WTC11 (cell line): ENCODE measurements at regions not wholly inside any gene's neighbourhood (a gene's known extent, or its start where the extent isn't known, plus 50 kb on each side); places are given as distances from the start of the nearest gene placed in this dataset.

Experiments used
- ATAC-seq: fragments of 200-7000 bp; cut with Tn5 transposase; 2 replicates; pipeline ENCODE4 v1.10.0; 2021; ENCODE audit warnings: mild to moderate bottlenecking, moderate library complexity
- CTCF ChIA-PET: fragments of 300-600 bp; sonication (Branson Sonifier 250); formaldehyde crosslinking; loops from one replicate; lab custom pipeline; 2021; ENCODE audit warnings: antibody characterized with exemption; lab: Charles Lee
- POLR2A ChIA-PET: fragments of 350-600 bp; sonication (Branson Sonifier 250); formaldehyde crosslinking; loops from one replicate; lab custom pipeline; 2021; ENCODE audit warnings: antibody characterized with exemption; lab: Charles Lee
- DNase-seq: peaks from one replicate; pipeline ENCODE4 v3.0.0; 2021; ENCODE audit warnings: low spot score
- H3K27ac Mint-ChIP-seq: 2 replicates; pipeline ENCODE4 v1.8.0; 2021; ENCODE audit warnings: mixed read lengths
- H3K27me3 Mint-ChIP-seq: 2 replicates; pipeline ENCODE4 v1.8.0; 2021; ENCODE audit warnings: low read depth, mild to moderate bottlenecking, moderate library complexity, mixed read lengths
- H3K36me3 Mint-ChIP-seq: 2 replicates; pipeline ENCODE4 v1.8.0; 2021; ENCODE audit warnings: mixed read lengths
- H3K4me1 Mint-ChIP-seq: 2 replicates; pipeline ENCODE4 v1.8.0; 2022; ENCODE audit warnings: mixed read lengths
- H3K4me3 Mint-ChIP-seq: 2 replicates; pipeline ENCODE4 v1.8.0; 2021; ENCODE audit warnings: mild to moderate bottlenecking, moderate library complexity, mixed read lengths
- H3K9me3 Mint-ChIP-seq: 2 replicates; pipeline ENCODE4 v1.8.0; 2021; ENCODE audit warnings: mixed read lengths
- ATF1 ChIP-seq: sonication (generic); formaldehyde crosslinking; IDR thresholded peaks from 2 replicates; pipeline ENCODE4 v1.8.1; 2023; ENCODE audit warnings: mild to moderate bottlenecking, moderate library complexity, missing genetic modification reagents
- CBFB ChIP-seq: sonication (generic); formaldehyde crosslinking; IDR thresholded peaks from 2 replicates; pipeline ENCODE4 v1.8.1; 2022; ENCODE audit warnings: mild to moderate bottlenecking, low read depth, missing genetic modification reagents
- CREB1 ChIP-seq: sonication (generic); formaldehyde crosslinking; IDR thresholded peaks from 2 replicates; pipeline ENCODE4 v1.8.0; 2023; ENCODE audit warnings: mild to moderate bottlenecking, missing genetic modification reagents
- CREM ChIP-seq: sonication (generic); formaldehyde crosslinking; IDR thresholded peaks from 2 replicates; pipeline ENCODE4 v1.8.1; 2022; ENCODE audit warnings: mild to moderate bottlenecking, missing genetic modification reagents, moderate library complexity
- ETV6 ChIP-seq: sonication (generic); formaldehyde crosslinking; IDR thresholded peaks from 2 replicates; pipeline ENCODE4 v1.8.1; 2022; ENCODE audit warnings: mild to moderate bottlenecking, missing genetic modification reagents
- FOXK1 ChIP-seq: sonication (generic); formaldehyde crosslinking; IDR thresholded peaks from 2 replicates; pipeline ENCODE4 v1.8.0; 2022; ENCODE audit warnings: mild to moderate bottlenecking, moderate library complexity, missing genetic modification reagents
- GTF2I ChIP-seq: fragments of 250-450 bp; sonication (Bioruptor Pico); conservative IDR thresholded peaks from 2 replicates; pipeline ENCODE4 v1.4.0; 2021; ENCODE audit warnings: mild to moderate bottlenecking
- HMGA2 ChIP-seq: fragments of 250-450 bp; sonication (Bioruptor Pico); IDR thresholded peaks from 2 replicates; pipeline ENCODE4 v1.4.0; 2021; ENCODE audit warnings: mild to moderate bottlenecking, moderate library complexity
- JAZF1 ChIP-seq: fragments of 250-450 bp; sonication (Bioruptor Pico); IDR thresholded peaks from 2 replicates; pipeline ENCODE4 v1.9.0; 2021; ENCODE audit warnings: moderate library complexity, mild to moderate bottlenecking, inconsistent platforms
- MXD4 ChIP-seq: fragments of 250-450 bp; sonication (Bioruptor Pico); IDR thresholded peaks from 2 replicates; pipeline ENCODE4 v1.8.0; 2021; ENCODE audit warnings: mild to moderate bottlenecking, moderate library complexity, borderline replicate concordance
- PRRX2 ChIP-seq: fragments of 250-450 bp; sonication (Bioruptor Pico); IDR thresholded peaks from 2 replicates; pipeline ENCODE4 v1.8.0; 2021; ENCODE audit warnings: mild to moderate bottlenecking
- RELA ChIP-seq: sonication (generic); formaldehyde crosslinking; IDR thresholded peaks from 2 replicates; pipeline ENCODE4 v1.8.1; 2022; ENCODE audit warnings: missing genetic modification reagents, mild to moderate bottlenecking, borderline replicate concordance
- SMAD4 ChIP-seq: sonication (generic); formaldehyde crosslinking; IDR thresholded peaks from 2 replicates; pipeline ENCODE4 v1.8.0; 2022; ENCODE audit warnings: mild to moderate bottlenecking, missing genetic modification reagents
- SOX15 ChIP-seq: fragments of 250-450 bp; sonication (Bioruptor Pico); IDR thresholded peaks from 2 replicates; pipeline ENCODE4 v1.9.0; 2021; ENCODE audit warnings: mild to moderate bottlenecking
- TEAD4 ChIP-seq: sonication (generic); formaldehyde crosslinking; IDR thresholded peaks from 2 replicates; pipeline ENCODE4 v1.8.0; 2022; ENCODE audit warnings: mild to moderate bottlenecking, missing genetic modification reagents
- ZBTB21 ChIP-seq: sonication (generic); formaldehyde crosslinking; IDR thresholded peaks from 2 replicates; pipeline ENCODE4 v1.8.1; 2023; ENCODE audit warnings: mild to moderate bottlenecking, missing genetic modification reagents, borderline replicate concordance
- ZNF121 ChIP-seq: sonication (generic); formaldehyde crosslinking; IDR thresholded peaks from 2 replicates; pipeline ENCODE4 v1.8.0; 2023; ENCODE audit warnings: missing genetic modification reagents
- ZNF232 ChIP-seq: sonication (generic); formaldehyde crosslinking; IDR thresholded peaks from 2 replicates; pipeline ENCODE4 v1.8.0; 2022; ENCODE audit warnings: mild to moderate bottlenecking, missing genetic modification reagents
- TF ChIP-seq, protein P1 (sequence below): fragments of 200-600 bp; IDR thresholded peaks from 2 replicates; pipeline ENCODE4 v1.8.0; 2022; ENCODE audit warnings: antibody characterized with exemption
- TF ChIP-seq, protein P2 (sequence below): sonication (generic); formaldehyde crosslinking; IDR thresholded peaks from 2 replicates; pipeline ENCODE4 v1.8.1; 2023; ENCODE audit warnings: mild to moderate bottlenecking, missing genetic modification reagents, moderate library complexity
- TF ChIP-seq, protein P3 (sequence below): sonication (generic); formaldehyde crosslinking; IDR thresholded peaks from 2 replicates; pipeline ENCODE4 v1.8.1; 2022; ENCODE audit warnings: low read depth, missing genetic modification reagents, borderline replicate concordance
- TF ChIP-seq, protein P4 (sequence below): sonication (generic); formaldehyde crosslinking; IDR thresholded peaks from 2 replicates; pipeline ENCODE4 v1.8.0; 2022; ENCODE audit warnings: mild to moderate bottlenecking, missing genetic modification reagents
- TF ChIP-seq, protein P5 (sequence below): fragments of 250-450 bp; sonication (Bioruptor Pico); IDR thresholded peaks from 2 replicates; pipeline ENCODE4 v2.1.2; 2022; ENCODE audit warnings: mild to moderate bottlenecking, moderate library complexity
- TF ChIP-seq, protein P6 (sequence below): sonication (generic); formaldehyde crosslinking; IDR thresholded peaks from 2 replicates; pipeline ENCODE4 v1.8.1; 2022; ENCODE audit warnings: mild to moderate bottlenecking, moderate library complexity, missing genetic modification reagents
- TF ChIP-seq, protein P7 (sequence below): sonication (generic); formaldehyde crosslinking; IDR thresholded peaks from 2 replicates; pipeline ENCODE4 v1.8.0; 2022; ENCODE audit warnings: mild to moderate bottlenecking, missing genetic modification reagents
- TF ChIP-seq, protein P8 (sequence below): fragments of 250-450 bp; sonication (Bioruptor Pico); IDR thresholded peaks from 2 replicates; pipeline ENCODE4 v1.9.0; 2021; ENCODE audit warnings: mild to moderate bottlenecking, borderline replicate concordance
- TF ChIP-seq, protein P9 (sequence below): sonication (generic); formaldehyde crosslinking; IDR thresholded peaks from 2 replicates; pipeline ENCODE4 v1.8.0; 2023; ENCODE audit warnings: missing genetic modification reagents

DNA sequence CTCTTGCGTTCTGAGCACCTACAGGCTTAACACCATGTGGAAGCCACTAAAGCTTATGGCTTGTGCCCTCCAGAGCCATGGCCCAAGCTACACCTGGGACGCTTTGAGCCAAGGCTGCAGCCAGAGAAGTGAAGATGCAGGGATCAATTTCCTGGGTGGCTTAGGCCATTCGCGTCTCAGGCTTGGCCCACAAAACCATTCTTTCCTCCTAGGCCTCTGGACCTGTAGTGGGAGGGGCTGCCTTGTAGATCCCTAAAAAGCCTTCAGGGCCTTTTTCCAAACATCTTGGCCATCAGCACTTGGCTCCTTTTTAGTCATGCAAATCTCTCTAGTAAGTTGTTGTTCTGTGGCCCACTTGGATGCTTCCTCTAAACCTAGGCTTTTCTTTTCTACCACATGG, 401.7 kb upstream of the RUNX1 start:
- ATAC-seq = no peak
- CTCF ChIA-PET = no interaction called here

DNA sequence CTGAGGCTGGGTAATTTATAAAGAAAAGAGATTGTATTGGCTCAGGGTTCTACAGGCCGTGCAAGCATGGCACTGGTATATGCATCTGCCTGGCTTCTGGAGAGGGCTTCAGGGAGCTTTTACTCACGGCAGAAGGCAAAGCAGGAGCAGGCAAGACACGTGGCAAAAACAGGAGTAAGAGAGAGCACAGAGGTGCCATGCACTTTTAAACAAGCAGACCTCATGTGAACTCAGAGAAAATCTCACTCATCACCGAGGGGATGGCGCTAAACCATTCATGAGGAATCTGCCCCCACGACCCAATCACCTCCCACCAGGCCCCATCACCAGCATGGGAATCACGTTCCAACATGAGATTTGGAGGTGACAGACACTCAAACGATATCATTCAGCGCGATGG, 400.7 kb upstream of the RUNX1 start:
- ATAC-seq = no peak
- peaks cover 40% of the 10 kb centered on the region for H3K9me3 Mint-ChIP-seq
- DNase-seq = no peak
- H3K27ac Mint-ChIP-seq = no peak overlapping the region
- CTCF ChIA-PET = no interaction called here
- no peaks in the 10 kb centered on the region for H3K27me3 Mint-ChIP-seq
- H3K4me1 Mint-ChIP-seq = no peaks in the 10 kb centered on the region
- H3K36me3 Mint-ChIP-seq = peaks cover 32% of the 10 kb centered on the region
- POLR2A ChIA-PET = no interaction called here
- no peak overlapping the region for H3K4me3 Mint-ChIP-seq
- no peak for TF ChIP-seq GTF2I
- no peak for TF ChIP-seq PRRX2 (CRISPR knock-in tag)
- TF ChIP-seq, protein P1, sequence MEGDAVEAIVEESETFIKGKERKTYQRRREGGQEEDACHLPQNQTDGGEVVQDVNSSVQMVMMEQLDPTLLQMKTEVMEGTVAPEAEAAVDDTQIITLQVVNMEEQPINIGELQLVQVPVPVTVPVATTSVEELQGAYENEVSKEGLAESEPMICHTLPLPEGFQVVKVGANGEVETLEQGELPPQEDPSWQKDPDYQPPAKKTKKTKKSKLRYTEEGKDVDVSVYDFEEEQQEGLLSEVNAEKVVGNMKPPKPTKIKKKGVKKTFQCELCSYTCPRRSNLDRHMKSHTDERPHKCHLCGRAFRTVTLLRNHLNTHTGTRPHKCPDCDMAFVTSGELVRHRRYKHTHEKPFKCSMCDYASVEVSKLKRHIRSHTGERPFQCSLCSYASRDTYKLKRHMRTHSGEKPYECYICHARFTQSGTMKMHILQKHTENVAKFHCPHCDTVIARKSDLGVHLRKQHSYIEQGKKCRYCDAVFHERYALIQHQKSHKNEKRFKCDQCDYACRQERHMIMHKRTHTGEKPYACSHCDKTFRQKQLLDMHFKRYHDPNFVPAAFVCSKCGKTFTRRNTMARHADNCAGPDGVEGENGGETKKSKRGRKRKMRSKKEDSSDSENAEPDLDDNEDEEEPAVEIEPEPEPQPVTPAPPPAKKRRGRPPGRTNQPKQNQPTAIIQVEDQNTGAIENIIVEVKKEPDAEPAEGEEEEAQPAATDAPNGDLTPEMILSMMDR = no peak
- no peak for TF ChIP-seq CREB1
- TF ChIP-seq, protein P2, sequence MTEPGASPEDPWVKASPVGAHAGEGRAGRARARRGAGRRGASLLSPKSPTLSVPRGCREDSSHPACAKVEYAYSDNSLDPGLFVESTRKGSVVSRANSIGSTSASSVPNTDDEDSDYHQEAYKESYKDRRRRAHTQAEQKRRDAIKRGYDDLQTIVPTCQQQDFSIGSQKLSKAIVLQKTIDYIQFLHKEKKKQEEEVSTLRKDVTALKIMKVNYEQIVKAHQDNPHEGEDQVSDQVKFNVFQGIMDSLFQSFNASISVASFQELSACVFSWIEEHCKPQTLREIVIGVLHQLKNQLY = no peak
- no peak for TF ChIP-seq SOX15 (CRISPR knock-in tag)
- no peak for TF ChIP-seq ZNF232 (CRISPR knock-in tag)
- TF ChIP-seq RELA (CRISPR knock-in tag) = no peak
- TF ChIP-seq HMGA2 (CRISPR knock-in tag) = no peak
- TF ChIP-seq CREM (CRISPR knock-in tag) = no peak
- no peak for TF ChIP-seq MXD4 (CRISPR knock-in tag)

More for the DNA sequence above, 401.7 kb upstream of the RUNX1 start:
- H3K4me1 Mint-ChIP-seq = no peaks in the 10 kb centered on the region
- H3K27me3 Mint-ChIP-seq = no peaks in the 10 kb centered on the region
- H3K27ac Mint-ChIP-seq = no peak overlapping the region
- H3K4me3 Mint-ChIP-seq = no peak overlapping the region
- TF ChIP-seq, protein P3, sequence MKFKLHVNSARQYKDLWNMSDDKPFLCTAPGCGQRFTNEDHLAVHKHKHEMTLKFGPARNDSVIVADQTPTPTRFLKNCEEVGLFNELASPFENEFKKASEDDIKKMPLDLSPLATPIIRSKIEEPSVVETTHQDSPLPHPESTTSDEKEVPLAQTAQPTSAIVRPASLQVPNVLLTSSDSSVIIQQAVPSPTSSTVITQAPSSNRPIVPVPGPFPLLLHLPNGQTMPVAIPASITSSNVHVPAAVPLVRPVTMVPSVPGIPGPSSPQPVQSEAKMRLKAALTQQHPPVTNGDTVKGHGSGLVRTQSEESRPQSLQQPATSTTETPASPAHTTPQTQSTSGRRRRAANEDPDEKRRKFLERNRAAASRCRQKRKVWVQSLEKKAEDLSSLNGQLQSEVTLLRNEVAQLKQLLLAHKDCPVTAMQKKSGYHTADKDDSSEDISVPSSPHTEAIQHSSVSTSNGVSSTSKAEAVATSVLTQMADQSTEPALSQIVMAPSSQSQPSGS (CRISPR knock-in tag) = no peak
- no peak for TF ChIP-seq ETV6 (CRISPR knock-in tag)
- TF ChIP-seq, protein P4, sequence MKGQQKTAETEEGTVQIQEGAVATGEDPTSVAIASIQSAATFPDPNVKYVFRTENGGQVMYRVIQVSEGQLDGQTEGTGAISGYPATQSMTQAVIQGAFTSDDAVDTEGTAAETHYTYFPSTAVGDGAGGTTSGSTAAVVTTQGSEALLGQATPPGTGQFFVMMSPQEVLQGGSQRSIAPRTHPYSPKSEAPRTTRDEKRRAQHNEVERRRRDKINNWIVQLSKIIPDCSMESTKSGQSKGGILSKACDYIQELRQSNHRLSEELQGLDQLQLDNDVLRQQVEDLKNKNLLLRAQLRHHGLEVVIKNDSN (CRISPR knock-in tag) = no peak
- no peak for TF ChIP-seq ZBTB21 (CRISPR knock-in tag)
- TF ChIP-seq, protein P5, sequence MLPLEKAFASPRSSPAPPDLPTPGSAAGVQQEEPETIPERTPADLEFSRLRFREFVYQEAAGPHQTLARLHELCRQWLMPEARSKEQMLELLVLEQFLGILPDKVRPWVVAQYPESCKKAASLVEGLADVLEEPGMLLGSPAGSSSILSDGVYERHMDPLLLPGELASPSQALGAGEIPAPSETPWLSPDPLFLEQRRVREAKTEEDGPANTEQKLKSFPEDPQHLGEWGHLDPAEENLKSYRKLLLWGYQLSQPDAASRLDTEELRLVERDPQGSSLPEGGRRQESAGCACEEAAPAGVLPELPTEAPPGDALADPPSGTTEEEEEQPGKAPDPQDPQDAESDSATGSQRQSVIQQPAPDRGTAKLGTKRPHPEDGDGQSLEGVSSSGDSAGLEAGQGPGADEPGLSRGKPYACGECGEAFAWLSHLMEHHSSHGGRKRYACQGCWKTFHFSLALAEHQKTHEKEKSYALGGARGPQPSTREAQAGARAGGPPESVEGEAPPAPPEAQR = no peak
- TF ChIP-seq, protein P6, sequence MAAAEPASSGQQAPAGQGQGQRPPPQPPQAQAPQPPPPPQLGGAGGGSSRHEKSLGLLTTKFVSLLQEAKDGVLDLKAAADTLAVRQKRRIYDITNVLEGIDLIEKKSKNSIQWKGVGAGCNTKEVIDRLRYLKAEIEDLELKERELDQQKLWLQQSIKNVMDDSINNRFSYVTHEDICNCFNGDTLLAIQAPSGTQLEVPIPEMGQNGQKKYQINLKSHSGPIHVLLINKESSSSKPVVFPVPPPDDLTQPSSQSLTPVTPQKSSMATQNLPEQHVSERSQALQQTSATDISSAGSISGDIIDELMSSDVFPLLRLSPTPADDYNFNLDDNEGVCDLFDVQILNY = no peak
- no peak for TF ChIP-seq TEAD4 (CRISPR knock-in tag)
- TF ChIP-seq, protein P7, sequence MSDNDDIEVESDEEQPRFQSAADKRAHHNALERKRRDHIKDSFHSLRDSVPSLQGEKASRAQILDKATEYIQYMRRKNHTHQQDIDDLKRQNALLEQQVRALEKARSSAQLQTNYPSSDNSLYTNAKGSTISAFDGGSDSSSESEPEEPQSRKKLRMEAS (CRISPR knock-in tag) = no peak
- TF ChIP-seq SMAD4 = no peak
- TF ChIP-seq FOXK1 (CRISPR knock-in tag) = no peak
- TF ChIP-seq ZNF121 (CRISPR knock-in tag) = no peak
- TF ChIP-seq, protein P8, sequence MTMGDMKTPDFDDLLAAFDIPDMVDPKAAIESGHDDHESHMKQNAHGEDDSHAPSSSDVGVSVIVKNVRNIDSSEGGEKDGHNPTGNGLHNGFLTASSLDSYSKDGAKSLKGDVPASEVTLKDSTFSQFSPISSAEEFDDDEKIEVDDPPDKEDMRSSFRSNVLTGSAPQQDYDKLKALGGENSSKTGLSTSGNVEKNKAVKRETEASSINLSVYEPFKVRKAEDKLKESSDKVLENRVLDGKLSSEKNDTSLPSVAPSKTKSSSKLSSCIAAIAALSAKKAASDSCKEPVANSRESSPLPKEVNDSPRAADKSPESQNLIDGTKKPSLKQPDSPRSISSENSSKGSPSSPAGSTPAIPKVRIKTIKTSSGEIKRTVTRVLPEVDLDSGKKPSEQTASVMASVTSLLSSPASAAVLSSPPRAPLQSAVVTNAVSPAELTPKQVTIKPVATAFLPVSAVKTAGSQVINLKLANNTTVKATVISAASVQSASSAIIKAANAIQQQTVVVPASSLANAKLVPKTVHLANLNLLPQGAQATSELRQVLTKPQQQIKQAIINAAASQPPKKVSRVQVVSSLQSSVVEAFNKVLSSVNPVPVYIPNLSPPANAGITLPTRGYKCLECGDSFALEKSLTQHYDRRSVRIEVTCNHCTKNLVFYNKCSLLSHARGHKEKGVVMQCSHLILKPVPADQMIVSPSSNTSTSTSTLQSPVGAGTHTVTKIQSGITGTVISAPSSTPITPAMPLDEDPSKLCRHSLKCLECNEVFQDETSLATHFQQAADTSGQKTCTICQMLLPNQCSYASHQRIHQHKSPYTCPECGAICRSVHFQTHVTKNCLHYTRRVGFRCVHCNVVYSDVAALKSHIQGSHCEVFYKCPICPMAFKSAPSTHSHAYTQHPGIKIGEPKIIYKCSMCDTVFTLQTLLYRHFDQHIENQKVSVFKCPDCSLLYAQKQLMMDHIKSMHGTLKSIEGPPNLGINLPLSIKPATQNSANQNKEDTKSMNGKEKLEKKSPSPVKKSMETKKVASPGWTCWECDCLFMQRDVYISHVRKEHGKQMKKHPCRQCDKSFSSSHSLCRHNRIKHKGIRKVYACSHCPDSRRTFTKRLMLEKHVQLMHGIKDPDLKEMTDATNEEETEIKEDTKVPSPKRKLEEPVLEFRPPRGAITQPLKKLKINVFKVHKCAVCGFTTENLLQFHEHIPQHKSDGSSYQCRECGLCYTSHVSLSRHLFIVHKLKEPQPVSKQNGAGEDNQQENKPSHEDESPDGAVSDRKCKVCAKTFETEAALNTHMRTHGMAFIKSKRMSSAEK (CRISPR knock-in tag) = no peak
- no peak for TF ChIP-seq JAZF1 (CRISPR knock-in tag)
- no peak for TF ChIP-seq CBFB
- TF ChIP-seq, protein P9, sequence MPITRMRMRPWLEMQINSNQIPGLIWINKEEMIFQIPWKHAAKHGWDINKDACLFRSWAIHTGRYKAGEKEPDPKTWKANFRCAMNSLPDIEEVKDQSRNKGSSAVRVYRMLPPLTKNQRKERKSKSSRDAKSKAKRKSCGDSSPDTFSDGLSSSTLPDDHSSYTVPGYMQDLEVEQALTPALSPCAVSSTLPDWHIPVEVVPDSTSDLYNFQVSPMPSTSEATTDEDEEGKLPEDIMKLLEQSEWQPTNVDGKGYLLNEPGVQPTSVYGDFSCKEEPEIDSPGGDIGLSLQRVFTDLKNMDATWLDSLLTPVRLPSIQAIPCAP (CRISPR knock-in tag) = no peak
- no peak for TF ChIP-seq CREM (CRISPR knock-in tag)
- TF ChIP-seq ATF1 (CRISPR knock-in tag) = no peak
- DNase-seq = no peak
- peaks cover 32% of the 10 kb centered on the region for H3K36me3 Mint-ChIP-seq
- peaks cover 40% of the 10 kb centered on the region for H3K9me3 Mint-ChIP-seq
- POLR2A ChIA-PET = no interaction called here
